ENCODE measurements at regions not wholly inside any gene's neighbourhood (a gene's known extent, or its start where the extent isn't known, plus 50 kb on each side); places are given as distances from the start of the nearest gene placed in this dataset.

GRCh38 chr4:30617836-30618235 is 102.3 kb upstream of the PCDH7 start:
- WGBS, 2 experiments (ENCODE audit: extremely low coverage in 1 of 2, insufficient coverage in 1 of 2, insufficient read length in 1 of 2, insufficient replicate concordance in 2 of 2, low coverage in 1 of 2, low lambda C conversion rate in 2 of 2, missing lambda C conversion rate in 1 of 2) = 85% methylated on average over 2 of the region's 2 CpGs; no CpG with 5 or more reads in 1 of the 2 experiments
- H2BK20ac ChIP-seq (ENCODE audit: low read length) = no peak overlapping the region
- no peaks in the 10 kb centered on the region for H3K27me3 ChIP-seq (replicated peaks in 1 of 4; ENCODE audit: control insufficient read depth in 3 of 4, extremely low read depth in 1 of 4, insufficient read depth in 3 of 4, low read length in 3 of 4)
- H3K4me3 ChIP-seq (ENCODE audit: extremely low read depth in 1 of 4, insufficient read depth in 2 of 4, low read depth in 3 of 4, low read length in 4 of 4) = no peak overlapping the region
- no peak overlapping the region for H3K4me2 ChIP-seq (ENCODE audit: insufficient read depth in 1 of 2, low read depth in 2 of 2, low read length in 2 of 2)
- CTCF ChIA-PET (ENCODE audit: partially characterized antibody) = interaction anchor here (0.7 kb wide), 1 partner anchor 108 kb away, joined by 3 read pairs; no protein-coding TSS in a partner anchor
- H3K9ac ChIP-seq (replicated peaks in 1 of 4; ENCODE audit: extremely low read depth in 1 of 4, low read depth in 3 of 4, low read length in 3 of 4) = no peak overlapping the region
- H3K4me1 ChIP-seq (replicated peaks in 1 of 4; ENCODE audit: control insufficient read depth in 3 of 4, insufficient read depth in 4 of 4, low read length in 3 of 4) = no peaks in the 10 kb centered on the region
- POLR2A ChIA-PET (ENCODE audit: partially characterized antibody) = interaction anchor here (0.7 kb wide), 1 partner anchor 920 kb away, joined by 3 read pairs; no protein-coding TSS in a partner anchor
- H2BK12ac ChIP-seq (ENCODE audit: low read depth, low read length) = no peak overlapping the region
- no peak overlapping the region for H4K5ac ChIP-seq (ENCODE audit: insufficient read length, low read depth, low read length)
- H3K18ac ChIP-seq (ENCODE audit: extremely low read depth, low read length) = no peak overlapping the region
- H2BK120ac ChIP-seq (replicated peaks; ENCODE audit: low read depth, low read length) = no peak overlapping the region
- H4K20me1 ChIP-seq (replicated peaks in 1 of 2; ENCODE audit: control insufficient read depth in 1 of 2, insufficient read depth in 2 of 2, low read length in 2 of 2) = no peaks in the 10 kb centered on the region
- DNase-seq (ENCODE audit: low read depth in 1 of 2, low spot score in 2 of 2) (no peak), FAIRE-seq (no peak)
- no peak overlapping the region for H2BK15ac ChIP-seq (ENCODE audit: low read length)
- H2BK5ac ChIP-seq (ENCODE audit: low read depth, low read length) = no peak overlapping the region
- no peaks in the 10 kb centered on the region for H3K79me1 ChIP-seq (ENCODE audit: low read depth, low read length)
- no peak overlapping the region for H4K8ac ChIP-seq (ENCODE audit: extremely low read depth, insufficient read depth, low read length)
- H2AK5ac ChIP-seq (ENCODE audit: low read depth, low read length) = no peak overlapping the region
- no peak overlapping the region for H3K27ac ChIP-seq (ENCODE audit: low read depth, low read length)
- H3K56ac ChIP-seq (replicated peaks; ENCODE audit: insufficient read length, low read depth, low read length) = no peak overlapping the region
- no peaks in the 10 kb centered on the region for H3K79me2 ChIP-seq (ENCODE audit: control insufficient read depth in 1 of 2, insufficient read depth in 2 of 2, low read length in 2 of 2)
- TF ChIP-seq EGR1 (IDR thresholded peaks at IDR 0.05; ENCODE audit: borderline replicate concordance, low read depth, low read length) (no peak), POLR2AphosphoS5 (IDR thresholded peaks at IDR 0.05; ENCODE audit: low read depth, low read length) (no peak), MAFK (IDR thresholded peaks at IDR 0.05; ENCODE audit: low read depth, low read length) (no peak), BACH1 (IDR thresholded peaks at IDR 0.05; ENCODE audit: low read length) (no peak), CTCF (IDR thresholded peaks at IDR 0.05; ENCODE audit: control extremely low read depth in 1 of 3, insufficient read depth in 1 of 3, low read depth in 1 of 3, low read length in 3 of 3) (no peak), TAF7 (optimal IDR thresholded peaks at IDR 0.05; ENCODE audit: borderline replicate concordance, low read depth, low read length) (no peak), JUND (IDR thresholded peaks at IDR 0.05; ENCODE audit: low read length) (no peak)
- no peak overlapping the region for H3K4ac ChIP-seq (replicated peaks; ENCODE audit: insufficient read length, low read depth, low read length)
- H4K91ac ChIP-seq (replicated peaks; ENCODE audit: insufficient read length, low read length) = no peak overlapping the region
- H2AFZ ChIP-seq (ENCODE audit: low read length) = no peak overlapping the region
- no peak overlapping the region for H3K23ac ChIP-seq (ENCODE audit: insufficient read length)
- no peaks in the 10 kb centered on the region for H3K36me3 ChIP-seq (ENCODE audit: control insufficient read depth in 2 of 4, insufficient read depth in 4 of 4, low read length in 3 of 4)
- no peaks in the 10 kb centered on the region for H3K23me2 ChIP-seq (ENCODE audit: low read depth, low read length)
- H3K9me3 ChIP-seq (ENCODE audit: insufficient read depth in 2 of 2, low read depth in 1 of 2, low read length in 1 of 2) = no peaks in the 10 kb centered on the region
- H3K14ac ChIP-seq (ENCODE audit: insufficient read length) = no peak overlapping the region
